ENCODE measurements at regions not wholly inside any gene's neighbourhood (a gene's known extent, or its start where the extent isn't known, plus 50 kb on each side); places are given as distances from the start of the nearest gene placed in this dataset.

DNA sequence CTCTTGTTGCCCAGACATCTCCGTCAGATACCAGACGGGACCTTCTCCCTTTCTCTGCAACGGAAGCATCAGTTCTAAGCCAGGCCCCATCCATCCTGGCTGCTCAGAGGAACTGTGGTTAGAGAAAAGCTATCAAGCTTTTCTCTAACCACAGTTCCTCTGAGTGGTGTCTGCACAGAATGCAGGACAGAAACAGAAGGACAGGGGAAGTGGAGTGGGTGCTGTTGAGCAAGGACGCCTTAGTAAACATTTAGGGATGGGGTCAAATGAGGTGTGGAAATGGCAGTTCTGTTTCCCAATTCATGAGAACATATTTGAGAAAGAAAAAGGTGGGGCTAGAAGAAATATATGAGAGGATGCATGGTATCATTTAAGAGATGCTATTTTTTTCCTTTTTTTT lies 283.8 kb downstream of the CRLF2 start:
- TF ChIP-seq, protein P1, sequence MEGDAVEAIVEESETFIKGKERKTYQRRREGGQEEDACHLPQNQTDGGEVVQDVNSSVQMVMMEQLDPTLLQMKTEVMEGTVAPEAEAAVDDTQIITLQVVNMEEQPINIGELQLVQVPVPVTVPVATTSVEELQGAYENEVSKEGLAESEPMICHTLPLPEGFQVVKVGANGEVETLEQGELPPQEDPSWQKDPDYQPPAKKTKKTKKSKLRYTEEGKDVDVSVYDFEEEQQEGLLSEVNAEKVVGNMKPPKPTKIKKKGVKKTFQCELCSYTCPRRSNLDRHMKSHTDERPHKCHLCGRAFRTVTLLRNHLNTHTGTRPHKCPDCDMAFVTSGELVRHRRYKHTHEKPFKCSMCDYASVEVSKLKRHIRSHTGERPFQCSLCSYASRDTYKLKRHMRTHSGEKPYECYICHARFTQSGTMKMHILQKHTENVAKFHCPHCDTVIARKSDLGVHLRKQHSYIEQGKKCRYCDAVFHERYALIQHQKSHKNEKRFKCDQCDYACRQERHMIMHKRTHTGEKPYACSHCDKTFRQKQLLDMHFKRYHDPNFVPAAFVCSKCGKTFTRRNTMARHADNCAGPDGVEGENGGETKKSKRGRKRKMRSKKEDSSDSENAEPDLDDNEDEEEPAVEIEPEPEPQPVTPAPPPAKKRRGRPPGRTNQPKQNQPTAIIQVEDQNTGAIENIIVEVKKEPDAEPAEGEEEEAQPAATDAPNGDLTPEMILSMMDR (IDR thresholded peaks at IDR 0.05) = no peak
- TF ChIP-seq POLR2A (IDR thresholded peaks at IDR 0.05) = no peak
